ENCODE measurements at regions not wholly inside any gene's neighbourhood (a gene's known extent, or its start where the extent isn't known, plus 50 kb on each side); places are given as distances from the start of the nearest gene placed in this dataset.
A peak's percentile ranks its signal among the peaks of the same experiment; 100 is the strongest.

GRCh38 chr5:78698191-78698791, 49.7 kb upstream of the LHFPL2 start:
- TF ChIP-seq POLR2A (IDR thresholded peaks at IDR 0.05) = no peak
- no peak for TF ChIP-seq CTCF (IDR thresholded peaks at IDR 0.05)
- ATAC-seq = peak; percentile 68
- H3K4me1 ChIP-seq = peaks cover 11% of the 10 kb centered on the region
- intact Hi-C loops (cut with DNase I) = no loop called here
- H3K4me3 ChIP-seq = no peak overlapping the region
- no peaks in the 10 kb centered on the region for H3K27me3 ChIP-seq
- DNase-seq = peak in 3 of 4 donors; percentile 17 to 33 (median 32)
- no peaks in the 10 kb centered on the region for H3K36me3 ChIP-seq (replicated peaks in 1 of 2; ENCODE audit: insufficient read depth in 1 of 2, low read depth in 2 of 2)
- H3K27ac ChIP-seq = no peak overlapping the region
- H3K9me3 ChIP-seq = no peaks in the 10 kb centered on the region
- 63 to 93% methylated on average over 4 of the region's 4 CpGs for WGBS, 2 donors
